IMR-90 (cell line): ENCODE measurements at regions not wholly inside any gene's neighbourhood (a gene's known extent, or its start where the extent isn't known, plus 50 kb on each side); places are given as distances from the start of the nearest gene placed in this dataset.

Experiments used
- ATAC-seq: fragments of 200-7000 bp; cut with Tn5 transposase; 2 replicates; pipeline ENCODE4 v1.9.1; 2020; ENCODE audit warnings: low read depth, mild to moderate bottlenecking, moderate library complexity
- BruUV-seq: library from RNA; stranded (reverse); fragments of 400-500 nt; replicated peaks from 2 replicates; lab custom pipeline; 2021; lab: Mats Ljungman, UMichigan
- CTCF ChIA-PET: fragments of 300-600 bp; formaldehyde crosslinking; extraction: SDS; loops from one replicate; lab custom pipeline; 2021; ENCODE audit warnings: antibody characterized with exemption; lab: Yijun Ruan, JAX
- POLR2A ChIA-PET: fragments of 300-600 bp; sonication (Branson Sonifier 250); formaldehyde crosslinking; loops from one replicate; lab custom pipeline; 2022; ENCODE audit warnings: antibody characterized with exemption; ENCODE audit not compliant: unreplicated experiment; lab: Charles Lee
- DNase-seq: peaks from one replicate; pipeline ENCODE4 v3.0.0; 2013
- H2AFZ ChIP-seq: replicated peaks from 2 replicates; pipeline ENCODE3; 2013; ENCODE audit warnings: low read length, mild to moderate bottlenecking; ENCODE audit not compliant: poor library complexity
- H2AK5ac ChIP-seq: 2 replicates; pipeline ENCODE4 v1.6.1; 2013; ENCODE audit warnings: low read depth, low read length, inconsistent platforms
- H2AK9ac ChIP-seq: replicated peaks from 2 replicates; pipeline ENCODE3; 2013; ENCODE audit warnings: mild to moderate bottlenecking, low read depth, low read length, moderate library complexity; ENCODE audit not compliant: poor library complexity
- H2BK120ac ChIP-seq: 2 replicates; pipeline ENCODE4 v1.6.1; 2013; ENCODE audit warnings: low read depth, low read length, inconsistent platforms
- H2BK15ac ChIP-seq: 3 replicates; pipeline ENCODE4 v1.6.1; 2013; ENCODE audit warnings: low read depth, low read length, inconsistent platforms
- H2BK20ac ChIP-seq: 2 replicates; pipeline ENCODE4 v1.6.1; 2013; ENCODE audit warnings: low read depth, mild to moderate bottlenecking, inconsistent platforms, low read length, moderate library complexity
- H2BK5ac ChIP-seq: 2 replicates; pipeline ENCODE4 v1.6.1; 2013; ENCODE audit warnings: mild to moderate bottlenecking, low read depth, low read length, inconsistent platforms; ENCODE audit not compliant: poor library complexity, severe bottlenecking
- H3K14ac ChIP-seq: replicated peaks from 2 replicates; pipeline ENCODE4 v1.6.1; 2013; ENCODE audit warnings: low read depth, low read length, inconsistent platforms
- H3K18ac ChIP-seq: 2 replicates; pipeline ENCODE4 v1.6.1; 2013; ENCODE audit warnings: low read depth, low read length, control low read depth
- H3K23ac ChIP-seq: 2 replicates; pipeline ENCODE4 v1.6.1; 2013; ENCODE audit warnings: low read depth, low read length, inconsistent platforms
- H3K27ac ChIP-seq: 2 replicates; pipeline ENCODE4 v1.5.1; 2013; ENCODE audit warnings: mild to moderate bottlenecking, control low read depth, low read length; ENCODE audit not compliant: insufficient read depth
- H3K27me3 ChIP-seq: 2 replicates; pipeline ENCODE4 v1.6.1; 2013; ENCODE audit warnings: low read length; ENCODE audit not compliant: control insufficient read depth, insufficient read depth
- H3K36me3 ChIP-seq: 2 replicates; pipeline ENCODE4 v1.6.1; 2013; ENCODE audit warnings: low read length, mixed read lengths; ENCODE audit not compliant: control insufficient read depth, insufficient read depth
- H3K4ac ChIP-seq: 2 replicates; pipeline ENCODE4 v1.6.1; 2013; ENCODE audit warnings: low read depth, low read length, inconsistent platforms
- H3K4me1 ChIP-seq: 2 replicates; pipeline ENCODE4 v1.6.1; 2013; ENCODE audit warnings: low read length, mixed read lengths; ENCODE audit not compliant: control insufficient read depth, insufficient read depth
- H3K4me2 ChIP-seq: 2 replicates; pipeline ENCODE4 v1.6.1; 2013; ENCODE audit warnings: low read depth, mild to moderate bottlenecking, control low read depth, low read length, moderate library complexity
- H3K4me3 ChIP-seq: 2 replicates; pipeline ENCODE4 v1.5.1; 2013; ENCODE audit warnings: low read depth, mild to moderate bottlenecking, control low read depth, low read length, moderate library complexity; ENCODE audit not compliant: insufficient read depth
- H3K56ac ChIP-seq: 2 replicates; pipeline ENCODE4 v1.6.1; 2013; ENCODE audit warnings: low read length, inconsistent platforms; ENCODE audit not compliant: insufficient read depth; ENCODE audit errors: extremely low read depth
- H3K79me1 ChIP-seq, 2 experiments: 2 replicates each; pipeline ENCODE4 v1.6.1; 2013; ENCODE audit warnings: low read length in 2 of 2, inconsistent platforms in 1 of 2, low read depth in 1 of 2
- H3K9ac ChIP-seq: 2 replicates; pipeline ENCODE4 v1.6.1; 2013; ENCODE audit warnings: low read depth, low read length, control low read depth
- H3K9me1 ChIP-seq: 2 replicates; pipeline ENCODE4 v1.6.1; 2013; ENCODE audit warnings: low read length, inconsistent platforms; ENCODE audit not compliant: insufficient read depth
- H3K9me3 ChIP-seq: 2 replicates; pipeline ENCODE4 v1.6.1; 2013; ENCODE audit warnings: low read length; ENCODE audit not compliant: control insufficient read depth, insufficient read depth
- H4K20me1 ChIP-seq: 2 replicates; pipeline ENCODE4 v1.6.1; 2013; ENCODE audit warnings: low read length, inconsistent platforms; ENCODE audit not compliant: insufficient read depth
- H4K5ac ChIP-seq: 2 replicates; pipeline ENCODE4 v1.6.1; 2013; ENCODE audit warnings: mild to moderate bottlenecking, low read depth, low read length, control low read depth
- H4K8ac ChIP-seq, 2 experiments: 2 replicates each; pipeline ENCODE4 v1.6.1; 2013; ENCODE audit warnings: low read depth in 2 of 2, low read length in 2 of 2, control low read depth in 1 of 2, inconsistent platforms in 1 of 2
- H4K91ac ChIP-seq: 2 replicates; pipeline ENCODE4 v1.6.1; 2013; ENCODE audit warnings: low read depth, low read length, inconsistent platforms; ENCODE audit not compliant: insufficient read depth
- BHLHE40 ChIP-seq: fragments of 150-350 bp; IDR thresholded peaks from 2 replicates; pipeline ENCODE4 v1.6.1; 2016; ENCODE audit warnings: mild to moderate bottlenecking, low read depth, low read length
- CEBPB ChIP-seq: IDR thresholded peaks from 2 replicates; pipeline ENCODE4 v1.6.1; 2012; ENCODE audit warnings: low read depth, low read length, improper control_type of control experiment
- FOS ChIP-seq: fragments of 150-350 bp; IDR thresholded peaks from 2 replicates; pipeline ENCODE4 v1.6.1; 2016; ENCODE audit warnings: low read depth, low read length
- MAFK ChIP-seq: IDR thresholded peaks from 2 replicates; pipeline ENCODE4 v1.6.1; 2012; ENCODE audit warnings: low read depth, low read length, improper control_type of control experiment
- MAZ ChIP-seq: IDR thresholded peaks from 2 replicates; pipeline ENCODE4 v1.6.1; 2012; ENCODE audit warnings: low read depth, mild to moderate bottlenecking, low read length, improper control_type of control experiment, moderate library complexity, borderline replicate concordance
- POLR2A ChIP-seq: IDR thresholded peaks from 2 replicates; pipeline ENCODE4 v1.6.1; 2012; ENCODE audit warnings: mild to moderate bottlenecking, low read depth, low read length
- RCOR1 ChIP-seq: IDR thresholded peaks from 2 replicates; pipeline ENCODE4 v1.6.1; 2012; ENCODE audit warnings: mild to moderate bottlenecking, low read length, improper control_type of control experiment; ENCODE audit not compliant: insufficient replicate concordance
- SMC3 ChIP-seq: fragments of 150-350 bp; IDR thresholded peaks from 2 replicates; pipeline ENCODE4 v1.6.1; 2016; ENCODE audit warnings: low read depth, mild to moderate bottlenecking, antibody characterized with exemption, low read length, moderate library complexity
- WGBS, 2 experiments: methylation state at CpG; one replicate each; pipeline versions ENCODE4 v1.1.5 to v1.1.7; 2013; ENCODE audit warnings: missing lambda C conversion rate in 2 of 2; ENCODE audit not compliant: insufficient read length in 1 of 2; ENCODE audit errors: extremely low coverage in 2 of 2; 5-methylcytosine and 5-hydroxymethylcytosine counted together
- dilution Hi-C: fragments of 300-500 bp; cut with HindIII; formaldehyde crosslinking; loops from one replicate; pipeline ENCODE4 v1.14.3; 2018; ENCODE audit warnings: low sequenced_read_pairs; ENCODE audit not compliant: unreplicated experiment
- in situ Hi-C: fragments of 300-500 bp; cut with MboI; formaldehyde crosslinking; loops from 3 replicates; pipeline ENCODE4 v1.14.3; 2019; ENCODE audit warnings: low sequenced_read_pairs, inconsistent platforms, mixed read lengths
- intact Hi-C: fragments of 100-400 bp; cut with micrococcal nuclease; formaldehyde crosslinking; loops from 2 replicates; pipeline ENCODE4 v1.10.0; 2022
- TF ChIP-seq, protein P1 (sequence below): conservative IDR thresholded peaks from 2 replicates; pipeline ENCODE4 v1.5.1; 2012; ENCODE audit warnings: mild to moderate bottlenecking, low read depth, low read length, improper control_type of control experiment

GRCh38 chrX:149205937-149206336, 299.2 kb downstream of the IDS start:
- Histone ChIP-seq H2BK5ac (no peak overlapping the region), H3K9ac (no peak overlapping the region), H3K79me1 (no peaks in the 10 kb centered on the region), H4K20me1 (no peaks in the 10 kb centered on the region), H3K27me3 (no peaks in the 10 kb centered on the region), H3K23ac (no peak overlapping the region), H3K18ac (no peak overlapping the region), H3K56ac (no peak overlapping the region), H3K36me3 (no peaks in the 10 kb centered on the region), H3K4me3 (no peak overlapping the region), H3K9me1 (no peaks in the 10 kb centered on the region), H4K5ac (no peak overlapping the region), H2BK120ac (no peak overlapping the region), H2BK15ac (no peak overlapping the region), H2AK9ac (no peak overlapping the region), H3K14ac (no peak overlapping the region), H2BK20ac (no peak overlapping the region), H3K4ac (no peak overlapping the region), H3K9me3 (peaks cover 3% of the 10 kb centered on the region), H4K91ac (no peak overlapping the region), H4K8ac (no peak overlapping the region), H2AFZ (no peak overlapping the region), H3K4me1 (no peaks in the 10 kb centered on the region), H3K27ac (no peak overlapping the region), H3K4me2 (no peak overlapping the region), H2AK5ac (no peak overlapping the region)
- in situ Hi-C loops (no loop called here), dilution Hi-C loops (no loop called here), intact Hi-C loops (no loop called here)
- ATAC-seq (no peak), DNase-seq (no peak)
- TF ChIP-seq MAZ, result no peak
- TF ChIP-seq CEBPB, result no peak
- no peak for TF ChIP-seq SMC3
- TF ChIP-seq RCOR1, result no peak
- TF ChIP-seq BHLHE40, result no peak
- no peak for TF ChIP-seq MAFK
- TF ChIP-seq POLR2A, result no peak
- TF ChIP-seq, protein P1, sequence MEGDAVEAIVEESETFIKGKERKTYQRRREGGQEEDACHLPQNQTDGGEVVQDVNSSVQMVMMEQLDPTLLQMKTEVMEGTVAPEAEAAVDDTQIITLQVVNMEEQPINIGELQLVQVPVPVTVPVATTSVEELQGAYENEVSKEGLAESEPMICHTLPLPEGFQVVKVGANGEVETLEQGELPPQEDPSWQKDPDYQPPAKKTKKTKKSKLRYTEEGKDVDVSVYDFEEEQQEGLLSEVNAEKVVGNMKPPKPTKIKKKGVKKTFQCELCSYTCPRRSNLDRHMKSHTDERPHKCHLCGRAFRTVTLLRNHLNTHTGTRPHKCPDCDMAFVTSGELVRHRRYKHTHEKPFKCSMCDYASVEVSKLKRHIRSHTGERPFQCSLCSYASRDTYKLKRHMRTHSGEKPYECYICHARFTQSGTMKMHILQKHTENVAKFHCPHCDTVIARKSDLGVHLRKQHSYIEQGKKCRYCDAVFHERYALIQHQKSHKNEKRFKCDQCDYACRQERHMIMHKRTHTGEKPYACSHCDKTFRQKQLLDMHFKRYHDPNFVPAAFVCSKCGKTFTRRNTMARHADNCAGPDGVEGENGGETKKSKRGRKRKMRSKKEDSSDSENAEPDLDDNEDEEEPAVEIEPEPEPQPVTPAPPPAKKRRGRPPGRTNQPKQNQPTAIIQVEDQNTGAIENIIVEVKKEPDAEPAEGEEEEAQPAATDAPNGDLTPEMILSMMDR, result no peak
- TF ChIP-seq FOS, result no peak
- no TSS peak for BruUV-seq
- WGBS, 2 experiments, result no CpG with 5 or more reads among the region's 1 CpG
- POLR2A ChIA-PET, result no interaction called here
- CTCF ChIA-PET, result no interaction called here
